GM23338 (cell line): ENCODE measurements at regions not wholly inside any gene's neighbourhood (a gene's known extent, or its start where the extent isn't known, plus 50 kb on each side); places are given as distances from the start of the nearest gene placed in this dataset.
"Not testable (repeated sequence)": the region's sequence is repeated elsewhere in the genome, so short reads cannot be mapped to it uniquely, and the experiment has no call there.

Experiments
- ATAC-seq: fragments of 200-7000 bp; cut with Tn5 transposase; 3 replicates; pipeline ENCODE4 v1.9.1; 2020
- DNase-seq: peaks from one replicate; pipeline ENCODE4 v3.0.0-alpha.2; 2015; ENCODE audit warnings: low spot score
- H2AFZ ChIP-seq: fragments of 200-600 bp; sonication (generic); 2 replicates; pipeline ENCODE4 v1.8.0; 2016; ENCODE audit warnings: antibody characterized with exemption, mild to moderate bottlenecking, moderate library complexity
- H3F3A ChIP-seq: fragments of 200-600 bp; sonication (generic); replicated peaks from 2 replicates; pipeline ENCODE4 v1.8.0; 2017; ENCODE audit warnings: antibody characterized with exemption, mixed run types, low read depth
- H3K27ac ChIP-seq: fragments of 200-600 bp; sonication (generic); 2 replicates; pipeline ENCODE4 v1.6.1; 2016; ENCODE audit warnings: low read depth
- H3K27me3 ChIP-seq: fragments of 200-600 bp; sonication (generic); 2 replicates; pipeline ENCODE4 v1.8.0; 2016; ENCODE audit warnings: mild to moderate bottlenecking, mixed run types, moderate library complexity; ENCODE audit not compliant: insufficient read depth
- H3K36me3 ChIP-seq: fragments of 200-600 bp; sonication (generic); 2 replicates; pipeline ENCODE4 v1.8.0; 2016; ENCODE audit warnings: mild to moderate bottlenecking; ENCODE audit not compliant: insufficient read depth
- H3K4me1 ChIP-seq: fragments of 200-600 bp; sonication (generic); 2 replicates; pipeline ENCODE4 v1.8.0; 2016; ENCODE audit warnings: mild to moderate bottlenecking, moderate library complexity; ENCODE audit not compliant: insufficient read depth
- H3K4me2 ChIP-seq: fragments of 200-600 bp; sonication (generic); 2 replicates; pipeline ENCODE4 v1.7.1; 2017; ENCODE audit warnings: mixed run types
- H3K4me3 ChIP-seq: fragments of 200-600 bp; sonication (generic); 2 replicates; pipeline ENCODE4 v1.6.1; 2016; ENCODE audit warnings: mixed run types
- H3K79me2 ChIP-seq: fragments of 200-600 bp; sonication (generic); replicated peaks from 2 replicates; pipeline ENCODE4 v1.8.0; 2017; ENCODE audit warnings: mild to moderate bottlenecking; ENCODE audit not compliant: insufficient read depth
- H3K9me2 ChIP-seq: fragments of 200-600 bp; sonication (generic); 2 replicates; pipeline ENCODE4 v1.8.0; 2017; ENCODE audit not compliant: insufficient read depth
- H4K20me1 ChIP-seq: fragments of 200-600 bp; sonication (generic); replicated peaks from 2 replicates; pipeline ENCODE4 v1.8.0; 2017; ENCODE audit warnings: mild to moderate bottlenecking; ENCODE audit not compliant: insufficient read depth
- H3K27ac Mint-ChIP-seq: 2 replicates; pipeline ENCODE4 v1.8.0; 2020; ENCODE audit warnings: inconsistent platforms, mild to moderate bottlenecking, moderate library complexity, mixed read lengths
- H3K27me3 Mint-ChIP-seq: 3 replicates; pipeline ENCODE4 v1.8.0; 2022; ENCODE audit warnings: low read depth, mild to moderate bottlenecking, moderate library complexity, mixed read lengths, inconsistent platforms; ENCODE audit not compliant: insufficient read depth, poor library complexity
- H3K36me3 Mint-ChIP-seq: 3 replicates; pipeline ENCODE4 v1.8.0; 2021; ENCODE audit warnings: low read depth, mild to moderate bottlenecking, inconsistent platforms, moderate library complexity, mixed read lengths
- H3K4me1 Mint-ChIP-seq: 3 replicates; pipeline ENCODE4 v1.8.0; 2020; ENCODE audit warnings: mild to moderate bottlenecking, inconsistent platforms, mixed read lengths
- H3K4me3 Mint-ChIP-seq: 3 replicates; pipeline ENCODE4 v1.8.0; 2021; ENCODE audit warnings: moderate library complexity, mild to moderate bottlenecking, inconsistent platforms, mixed read lengths
- H3K9me3 Mint-ChIP-seq: 3 replicates; pipeline ENCODE4 v1.8.0; 2020; ENCODE audit warnings: moderate library complexity, mild to moderate bottlenecking, inconsistent platforms, mixed read lengths
- CREB1 ChIP-seq: fragments of 250-450 bp; sonication (Bioruptor Pico); IDR thresholded peaks from 2 replicates; pipeline ENCODE4 v1.5.0; 2020; ENCODE audit warnings: low read depth, mild to moderate bottlenecking, moderate library complexity
- CTCF ChIP-seq, 2 experiments: fragments of 200-600 bp in 1 of 2; sonication (generic) in 1 of 2; conservative IDR thresholded peaks; 2 replicates each; pipeline versions ENCODE4 v1.5.1 to v1.6.1; 2016 to 2017; ENCODE audit warnings: antibody characterized with exemption in 2 of 2, low read depth in 2 of 2, mild to moderate bottlenecking in 2 of 2, moderate library complexity in 1 of 2
- EZH2 ChIP-seq: fragments of 200-600 bp; sonication (generic); IDR thresholded peaks from one replicate; pipeline ENCODE4 v1.8.0; 2017; ENCODE audit warnings: antibody characterized with exemption, mild to moderate bottlenecking, low read depth; ENCODE audit not compliant: unreplicated experiment
- EZH2phosphoT487 ChIP-seq: fragments of 200-600 bp; sonication (generic); IDR thresholded peaks from one replicate; pipeline ENCODE4 v1.8.1; 2018; ENCODE audit warnings: antibody characterized with exemption; ENCODE audit not compliant: unreplicated experiment
- JUNB ChIP-seq: IDR thresholded peaks from one replicate; pipeline ENCODE4 v1.6.1; 2016; ENCODE audit warnings: antibody characterized with exemption; ENCODE audit not compliant: unreplicated experiment
- NANOG ChIP-seq: IDR thresholded peaks from 2 replicates; pipeline ENCODE4 v1.6.1; 2016; ENCODE audit warnings: antibody characterized with exemption, borderline replicate concordance
- REST ChIP-seq: IDR thresholded peaks from one replicate; pipeline ENCODE4 v1.6.1; 2018; ENCODE audit warnings: antibody characterized with exemption; ENCODE audit not compliant: unreplicated experiment
- STAT1 ChIP-seq: IDR thresholded peaks from one replicate; pipeline ENCODE4 v1.6.1; 2016; ENCODE audit warnings: antibody characterized with exemption; ENCODE audit not compliant: unreplicated experiment
- ZNF331 ChIP-seq: fragments of 250-450 bp; sonication (Bioruptor Pico); IDR thresholded peaks from 2 replicates; pipeline ENCODE4 v1.5.0; 2020; ENCODE audit warnings: low read depth, mild to moderate bottlenecking, moderate library complexity

DNA sequence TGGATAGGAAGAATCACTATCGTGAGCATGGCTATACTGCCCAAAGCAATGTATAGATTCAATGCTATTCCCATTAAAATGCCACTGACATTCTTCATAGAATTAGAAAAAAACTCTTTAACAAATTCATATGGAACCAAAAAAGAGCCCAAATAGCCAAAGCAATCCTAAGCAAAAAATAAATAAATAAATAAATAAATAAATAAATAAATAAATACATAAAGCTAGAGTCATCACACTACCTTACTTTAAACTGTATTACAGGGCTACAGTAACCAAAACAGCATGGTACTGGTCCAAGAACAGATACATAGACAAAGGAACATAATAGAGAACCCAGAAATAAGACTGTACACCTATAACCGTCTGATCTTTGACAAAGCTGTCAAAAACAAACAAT is 180.4 kb upstream of the CDKN2B start:
- Histone ChIP-seq H3K36me3 (no peaks in the 10 kb centered on the region), H3K9me2 (no peaks in the 10 kb centered on the region), H3K4me3 (no peak overlapping the region), H3F3A (no peaks in the 10 kb centered on the region), H3K27ac (no peak overlapping the region), H2AFZ (no peak overlapping the region), H4K20me1 (no peaks in the 10 kb centered on the region), H3K4me1 (no peaks in the 10 kb centered on the region), H3K79me2 (no peaks in the 10 kb centered on the region), H3K27me3 (no peaks in the 10 kb centered on the region), H3K4me2 (no peak overlapping the region)
- H3K27me3 Mint-ChIP-seq = no peaks in the 10 kb centered on the region
- DNase-seq (no peak), ATAC-seq (no peak)
- H3K27ac Mint-ChIP-seq = no peak overlapping the region
- H3K36me3 Mint-ChIP-seq = no peaks in the 10 kb centered on the region
- no peak overlapping the region for H3K4me3 Mint-ChIP-seq
- TF ChIP-seq REST = no peak
- H3K9me3 Mint-ChIP-seq = no peaks in the 10 kb centered on the region
- no peaks in the 10 kb centered on the region for H3K4me1 Mint-ChIP-seq

- H3K27me3 Mint-ChIP-seq = not testable (repeated sequence)
These were observed 187.9 kb upstream of the CDKN2B start for GRCh38 chr9:22197000-22197399.

DNA sequence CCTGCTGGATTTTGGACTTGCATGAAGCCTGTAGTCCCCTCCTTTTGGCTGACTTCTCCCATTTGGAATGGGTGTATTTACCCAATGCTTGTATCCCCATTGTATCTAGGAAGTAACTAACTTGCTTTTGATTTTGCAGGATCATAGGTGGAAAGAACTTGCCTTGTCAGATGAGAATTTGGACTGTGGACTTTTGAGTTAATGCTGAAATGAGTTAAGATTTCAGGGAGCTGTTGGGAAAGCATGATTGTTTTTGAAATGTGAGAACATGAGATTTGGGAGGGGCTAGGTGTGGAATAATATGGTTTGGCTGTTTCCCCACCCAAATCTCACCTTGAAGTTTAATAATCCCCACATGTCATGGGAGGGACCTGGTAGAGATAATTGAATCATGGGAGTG is 189.6 kb upstream of the CDKN2B start:
- ATAC-seq (no peak), DNase-seq (no peak)
- Mint-ChIP-seq H3K4me3 (no peak overlapping the region), H3K4me1 (0 out of 3 replicates have a peak, but pooled peaks cover 3% of the 10 kb centered on the region), H3K36me3 (peaks cover 11% of the 10 kb centered on the region), H3K27me3 (no peaks in the 10 kb centered on the region), H3K9me3 (peaks cover 17% of the 10 kb centered on the region; the same call in 2 of the 3 replicates), H3K27ac (no peak overlapping the region)
- Histone ChIP-seq H4K20me1 (no peaks in the 10 kb centered on the region), H3K27me3 (no peaks in the 10 kb centered on the region), H3K27ac (no peak overlapping the region), H3K79me2 (no peaks in the 10 kb centered on the region), H3K4me2 (no peak overlapping the region), H3F3A (no peaks in the 10 kb centered on the region), H3K9me2 (no peaks in the 10 kb centered on the region), H3K4me1 (no peaks in the 10 kb centered on the region), H3K36me3 (no peaks in the 10 kb centered on the region), H2AFZ (no peak overlapping the region), H3K4me3 (no peak overlapping the region)
- TF ChIP-seq CREB1 (CRISPR knock-in tag) (no peak), REST (no peak), CTCF (conservative IDR thresholded peaks at IDR 0.05; ENCODE audit: low read depth in 2 of 2) (no peak), EZH2phosphoT487 (no peak), NANOG (no peak), JUNB (no peak), ZNF331 (CRISPR knock-in tag) (no peak), STAT1 (no peak), EZH2 (no peak)

More at GRCh38 chr9:22197000-22197399, 187.9 kb upstream of the CDKN2B start:
- H2AFZ ChIP-seq, H3K4me3 Mint-ChIP-seq, H3K4me3 ChIP-seq, DNase-seq, H3K4me2 ChIP-seq, H3F3A ChIP-seq, H4K20me1 ChIP-seq, H3K36me3 ChIP-seq, H3K27ac ChIP-seq, H3K79me2 ChIP-seq, H3K27me3 ChIP-seq, H3K27ac Mint-ChIP-seq, H3K9me2 ChIP-seq, H3K4me1 ChIP-seq, H3K4me1 Mint-ChIP-seq, ATAC-seq: not testable (repeated sequence)
- Mint-ChIP-seq H3K9me3 (peaks cover 17% of the 10 kb centered on the region; the same call in 2 of the 3 replicates), H3K36me3 (peaks cover 11% of the 10 kb centered on the region)
